GM12878 (cell line): ENCODE measurements at regions not wholly inside any gene's neighbourhood (a gene's known extent, or its start where the extent isn't known, plus 50 kb on each side); places are given as distances from the start of the nearest gene placed in this dataset.

ENCODE experiments used
- RBBP5 ChIP-seq: fragments of 200-600 bp; sonication (generic); conservative IDR thresholded peaks from 2 replicates; pipeline ENCODE4 v1.6.1; 2016
- TF ChIP-seq, protein P1 (sequence below): fragments of 450-650 bp; formaldehyde crosslinking; IDR thresholded peaks from 2 replicates; pipeline ENCODE4 v1.4.0; 2020; ENCODE audit warnings: mild to moderate bottlenecking, moderate library complexity
- TF ChIP-seq, protein P2 (sequence below): IDR thresholded peaks from 2 replicates; pipeline ENCODE4 v1.6.1; 2011; ENCODE audit warnings: mild to moderate bottlenecking, low read depth, low read length, moderate library complexity; ENCODE audit not compliant: insufficient replicate concordance
- TF ChIP-seq, protein P3 (sequence below): fragments of 450-650 bp; IDR thresholded peaks from 2 replicates; pipeline ENCODE4 v1.6.1; 2017; ENCODE audit warnings: antibody characterized with exemption, mild to moderate bottlenecking, moderate library complexity

GRCh38 chr6:22852101-22852500 lies 282.7 kb downstream of the HDGFL1 start (continued):
- TF ChIP-seq, protein P1, sequence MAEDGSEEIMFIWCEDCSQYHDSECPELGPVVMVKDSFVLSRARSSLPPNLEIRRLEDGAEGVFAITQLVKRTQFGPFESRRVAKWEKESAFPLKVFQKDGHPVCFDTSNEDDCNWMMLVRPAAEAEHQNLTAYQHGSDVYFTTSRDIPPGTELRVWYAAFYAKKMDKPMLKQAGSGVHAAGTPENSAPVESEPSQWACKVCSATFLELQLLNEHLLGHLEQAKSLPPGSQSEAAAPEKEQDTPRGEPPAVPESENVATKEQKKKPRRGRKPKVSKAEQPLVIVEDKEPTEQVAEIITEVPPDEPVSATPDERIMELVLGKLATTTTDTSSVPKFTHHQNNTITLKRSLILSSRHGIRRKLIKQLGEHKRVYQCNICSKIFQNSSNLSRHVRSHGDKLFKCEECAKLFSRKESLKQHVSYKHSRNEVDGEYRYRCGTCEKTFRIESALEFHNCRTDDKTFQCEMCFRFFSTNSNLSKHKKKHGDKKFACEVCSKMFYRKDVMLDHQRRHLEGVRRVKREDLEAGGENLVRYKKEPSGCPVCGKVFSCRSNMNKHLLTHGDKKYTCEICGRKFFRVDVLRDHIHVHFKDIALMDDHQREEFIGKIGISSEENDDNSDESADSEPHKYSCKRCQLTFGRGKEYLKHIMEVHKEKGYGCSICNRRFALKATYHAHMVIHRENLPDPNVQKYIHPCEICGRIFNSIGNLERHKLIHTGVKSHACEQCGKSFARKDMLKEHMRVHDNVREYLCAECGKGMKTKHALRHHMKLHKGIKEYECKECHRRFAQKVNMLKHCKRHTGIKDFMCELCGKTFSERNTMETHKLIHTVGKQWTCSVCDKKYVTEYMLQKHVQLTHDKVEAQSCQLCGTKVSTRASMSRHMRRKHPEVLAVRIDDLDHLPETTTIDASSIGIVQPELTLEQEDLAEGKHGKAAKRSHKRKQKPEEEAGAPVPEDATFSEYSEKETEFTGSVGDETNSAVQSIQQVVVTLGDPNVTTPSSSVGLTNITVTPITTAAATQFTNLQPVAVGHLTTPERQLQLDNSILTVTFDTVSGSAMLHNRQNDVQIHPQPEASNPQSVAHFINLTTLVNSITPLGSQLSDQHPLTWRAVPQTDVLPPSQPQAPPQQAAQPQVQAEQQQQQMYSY (CRISPR knock-in tag): no peak
- TF ChIP-seq, protein P2, sequence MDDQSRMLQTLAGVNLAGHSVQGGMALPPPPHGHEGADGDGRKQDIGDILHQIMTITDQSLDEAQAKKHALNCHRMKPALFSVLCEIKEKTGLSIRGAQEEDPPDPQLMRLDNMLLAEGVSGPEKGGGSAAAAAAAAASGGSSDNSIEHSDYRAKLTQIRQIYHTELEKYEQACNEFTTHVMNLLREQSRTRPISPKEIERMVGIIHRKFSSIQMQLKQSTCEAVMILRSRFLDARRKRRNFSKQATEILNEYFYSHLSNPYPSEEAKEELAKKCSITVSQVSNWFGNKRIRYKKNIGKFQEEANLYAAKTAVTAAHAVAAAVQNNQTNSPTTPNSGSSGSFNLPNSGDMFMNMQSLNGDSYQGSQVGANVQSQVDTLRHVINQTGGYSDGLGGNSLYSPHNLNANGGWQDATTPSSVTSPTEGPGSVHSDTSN: no peak
- TF ChIP-seq RBBP5: no peak
- TF ChIP-seq, protein P3, sequence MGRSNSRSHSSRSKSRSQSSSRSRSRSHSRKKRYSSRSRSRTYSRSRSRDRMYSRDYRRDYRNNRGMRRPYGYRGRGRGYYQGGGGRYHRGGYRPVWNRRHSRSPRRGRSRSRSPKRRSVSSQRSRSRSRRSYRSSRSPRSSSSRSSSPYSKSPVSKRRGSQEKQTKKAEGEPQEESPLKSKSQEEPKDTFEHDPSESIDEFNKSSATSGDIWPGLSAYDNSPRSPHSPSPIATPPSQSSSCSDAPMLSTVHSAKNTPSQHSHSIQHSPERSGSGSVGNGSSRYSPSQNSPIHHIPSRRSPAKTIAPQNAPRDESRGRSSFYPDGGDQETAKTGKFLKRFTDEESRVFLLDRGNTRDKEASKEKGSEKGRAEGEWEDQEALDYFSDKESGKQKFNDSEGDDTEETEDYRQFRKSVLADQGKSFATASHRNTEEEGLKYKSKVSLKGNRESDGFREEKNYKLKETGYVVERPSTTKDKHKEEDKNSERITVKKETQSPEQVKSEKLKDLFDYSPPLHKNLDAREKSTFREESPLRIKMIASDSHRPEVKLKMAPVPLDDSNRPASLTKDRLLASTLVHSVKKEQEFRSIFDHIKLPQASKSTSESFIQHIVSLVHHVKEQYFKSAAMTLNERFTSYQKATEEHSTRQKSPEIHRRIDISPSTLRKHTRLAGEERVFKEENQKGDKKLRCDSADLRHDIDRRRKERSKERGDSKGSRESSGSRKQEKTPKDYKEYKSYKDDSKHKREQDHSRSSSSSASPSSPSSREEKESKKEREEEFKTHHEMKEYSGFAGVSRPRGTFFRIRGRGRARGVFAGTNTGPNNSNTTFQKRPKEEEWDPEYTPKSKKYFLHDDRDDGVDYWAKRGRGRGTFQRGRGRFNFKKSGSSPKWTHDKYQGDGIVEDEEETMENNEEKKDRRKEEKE: no peak
